ENCODE measurements at regions not wholly inside any gene's neighbourhood (a gene's known extent, or its start where the extent isn't known, plus 50 kb on each side); places are given as distances from the start of the nearest gene placed in this dataset.

DNA sequence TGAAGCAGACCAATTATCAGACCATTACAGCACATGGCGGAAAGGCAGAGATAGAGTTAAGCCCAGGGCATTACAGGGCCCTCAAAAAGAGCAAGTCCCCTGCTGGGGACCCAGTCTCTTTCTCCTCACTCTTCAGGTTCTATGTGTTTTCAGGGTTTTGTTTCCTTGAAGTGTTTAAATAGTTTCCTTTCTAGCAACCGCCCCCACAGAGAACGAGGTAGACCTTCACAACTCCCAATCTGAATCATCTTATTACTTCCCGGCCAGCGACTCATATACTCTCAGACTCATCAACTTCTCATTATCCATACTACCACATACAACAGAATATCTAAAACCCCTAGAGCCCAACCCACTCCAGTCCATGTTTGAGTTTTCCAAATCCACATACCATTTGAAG is 526.6 kb upstream of the ARID1B start:
- no peak overlapping the region for H3K27ac Mint-ChIP-seq
- H3K4me3 Mint-ChIP-seq = no peak overlapping the region
- H3K36me3 Mint-ChIP-seq (ENCODE audit: low read depth) = no peaks in the 10 kb centered on the region
- TF ChIP-seq, protein P1, sequence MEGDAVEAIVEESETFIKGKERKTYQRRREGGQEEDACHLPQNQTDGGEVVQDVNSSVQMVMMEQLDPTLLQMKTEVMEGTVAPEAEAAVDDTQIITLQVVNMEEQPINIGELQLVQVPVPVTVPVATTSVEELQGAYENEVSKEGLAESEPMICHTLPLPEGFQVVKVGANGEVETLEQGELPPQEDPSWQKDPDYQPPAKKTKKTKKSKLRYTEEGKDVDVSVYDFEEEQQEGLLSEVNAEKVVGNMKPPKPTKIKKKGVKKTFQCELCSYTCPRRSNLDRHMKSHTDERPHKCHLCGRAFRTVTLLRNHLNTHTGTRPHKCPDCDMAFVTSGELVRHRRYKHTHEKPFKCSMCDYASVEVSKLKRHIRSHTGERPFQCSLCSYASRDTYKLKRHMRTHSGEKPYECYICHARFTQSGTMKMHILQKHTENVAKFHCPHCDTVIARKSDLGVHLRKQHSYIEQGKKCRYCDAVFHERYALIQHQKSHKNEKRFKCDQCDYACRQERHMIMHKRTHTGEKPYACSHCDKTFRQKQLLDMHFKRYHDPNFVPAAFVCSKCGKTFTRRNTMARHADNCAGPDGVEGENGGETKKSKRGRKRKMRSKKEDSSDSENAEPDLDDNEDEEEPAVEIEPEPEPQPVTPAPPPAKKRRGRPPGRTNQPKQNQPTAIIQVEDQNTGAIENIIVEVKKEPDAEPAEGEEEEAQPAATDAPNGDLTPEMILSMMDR (IDR thresholded peaks at IDR 0.05; ENCODE audit: unreplicated experiment in 3 of 3) = no peak
- H3K4me1 Mint-ChIP-seq = peaks cover 5% of the 10 kb centered on the region
- H3K27me3 Mint-ChIP-seq (ENCODE audit: low read depth) = peaks cover 3% of the 10 kb centered on the region
- peaks cover 3% of the 10 kb centered on the region for H3K9me3 Mint-ChIP-seq

DNA sequence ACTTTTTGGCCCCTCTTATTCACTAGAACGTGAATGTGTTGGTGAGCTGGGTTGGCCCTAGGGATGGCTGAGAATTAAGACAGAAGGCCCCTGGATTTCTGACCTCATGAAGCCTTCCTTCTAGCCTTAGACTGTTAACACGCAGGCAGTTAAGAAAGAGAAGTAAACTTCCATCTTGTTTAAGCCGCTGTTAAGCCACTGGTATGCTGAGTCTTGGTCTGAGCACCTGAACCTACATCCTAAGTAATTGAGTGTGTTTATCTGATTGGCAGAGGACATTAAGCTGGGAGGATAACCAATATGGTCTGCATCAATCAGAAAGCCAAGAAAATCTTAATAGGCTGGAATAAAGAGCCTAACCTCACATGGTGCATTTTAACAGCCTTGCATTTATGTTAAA is 535.0 kb upstream of the ARID1B start:
- TF ChIP-seq, protein P1 (IDR thresholded peaks at IDR 0.05; ENCODE audit: unreplicated experiment in 3 of 3) = no peak
- H3K27me3 Mint-ChIP-seq (ENCODE audit: low read depth) = no peaks in the 10 kb centered on the region
- H3K4me3 Mint-ChIP-seq = no peak overlapping the region
- H3K27ac Mint-ChIP-seq = no peak overlapping the region
- H3K36me3 Mint-ChIP-seq (ENCODE audit: low read depth) = no peaks in the 10 kb centered on the region
- no peaks in the 10 kb centered on the region for H3K9me3 Mint-ChIP-seq
- H3K4me1 Mint-ChIP-seq = no peaks in the 10 kb centered on the region

DNA sequence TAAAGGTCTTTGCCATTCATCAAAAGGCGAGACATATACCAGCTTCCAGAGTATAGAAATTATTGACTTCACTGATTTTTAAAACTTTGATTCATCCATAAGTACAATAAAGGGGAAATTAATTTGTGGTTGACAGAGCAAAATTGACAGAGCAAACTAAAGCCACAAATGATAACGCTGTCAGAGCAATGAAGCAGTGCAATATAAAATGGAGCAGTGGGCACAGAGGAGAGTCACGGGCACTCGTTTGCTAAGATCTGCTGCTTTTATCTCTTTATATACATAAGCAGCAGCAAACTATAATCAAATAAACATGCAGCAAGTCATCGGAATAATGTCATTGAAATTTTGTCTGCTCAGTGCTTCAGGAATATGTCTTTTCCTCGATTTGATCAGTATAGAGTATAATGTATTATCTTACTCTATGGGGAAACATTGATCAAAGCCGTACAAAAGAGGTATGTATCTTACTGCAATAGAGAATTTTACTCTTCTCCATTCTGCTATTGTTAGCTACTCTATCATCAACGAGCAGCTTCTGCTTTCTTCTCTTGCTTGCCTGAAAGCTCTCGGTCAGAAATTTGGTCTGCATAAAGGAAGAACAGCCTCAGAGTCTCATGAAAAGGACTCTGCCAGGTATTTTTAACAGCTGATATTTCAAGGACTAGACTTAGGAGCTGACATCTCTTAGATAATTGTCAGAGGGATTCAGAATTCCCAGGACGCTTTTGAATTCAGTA is 546.0 kb upstream of the ARID1B start:
- TF ChIP-seq, protein P1 (IDR thresholded peaks at IDR 0.05; ENCODE audit: unreplicated experiment in 3 of 3) = no peak
- Mint-ChIP-seq H3K27me3 (ENCODE audit: low read depth) (peaks cover 4% of the 10 kb centered on the region), H3K27ac (no peak overlapping the region), H3K4me3 (no peak overlapping the region), H3K9me3 (peaks cover 3% of the 10 kb centered on the region), H3K36me3 (ENCODE audit: low read depth) (no peaks in the 10 kb centered on the region), H3K4me1 (no peaks in the 10 kb centered on the region)

DNA sequence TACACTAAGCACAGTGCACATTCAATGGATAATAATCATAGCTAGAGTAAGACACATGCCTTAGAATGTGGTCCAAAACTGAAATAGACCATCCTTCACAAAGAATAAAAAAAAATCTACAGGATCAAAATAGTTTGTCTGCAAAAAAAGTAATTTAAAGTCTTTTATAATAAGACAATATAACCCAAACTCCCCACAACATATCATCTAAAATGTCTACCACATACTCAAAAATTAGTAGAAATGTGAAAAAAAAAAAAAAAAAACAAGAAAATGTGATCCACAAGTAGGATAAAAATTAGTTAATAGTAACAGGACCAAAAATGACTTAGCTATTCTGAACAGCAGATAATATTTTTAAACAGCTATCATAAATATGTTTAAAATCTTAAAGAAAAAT is 557.2 kb upstream of the ARID1B start:
- H3K36me3 Mint-ChIP-seq (ENCODE audit: low read depth) = no peaks in the 10 kb centered on the region
- H3K4me1 Mint-ChIP-seq = no peaks in the 10 kb centered on the region
- peaks cover 4% of the 10 kb centered on the region for H3K9me3 Mint-ChIP-seq
- no peaks in the 10 kb centered on the region for H3K27me3 Mint-ChIP-seq (ENCODE audit: low read depth)
- H3K4me3 Mint-ChIP-seq = no peak overlapping the region
- TF ChIP-seq, protein P1 (IDR thresholded peaks at IDR 0.05; ENCODE audit: unreplicated experiment in 3 of 3) = no peak
- H3K27ac Mint-ChIP-seq = no peak overlapping the region

DNA sequence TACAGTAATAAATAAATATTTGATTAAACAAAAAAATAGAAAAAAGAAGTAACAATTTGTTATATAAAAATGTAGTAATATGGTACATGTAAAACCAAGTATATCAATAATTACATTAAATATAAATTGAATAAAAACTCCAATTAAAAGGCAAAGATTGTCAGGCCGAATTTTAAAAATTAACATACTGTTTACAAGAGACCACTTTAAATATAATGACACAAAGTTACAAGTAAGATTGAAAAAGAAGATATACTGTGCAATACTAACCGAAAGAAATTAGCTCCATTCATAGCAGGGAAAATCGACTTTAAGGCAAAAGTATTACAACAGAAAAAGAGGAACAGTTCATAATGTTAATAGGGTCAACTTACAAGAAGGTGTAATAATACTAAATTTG is 571.5 kb upstream of the ARID1B start:
- H3K36me3 Mint-ChIP-seq (ENCODE audit: low read depth) = no peaks in the 10 kb centered on the region
- no peak overlapping the region for H3K27ac Mint-ChIP-seq
- no peak overlapping the region for H3K4me3 Mint-ChIP-seq
- H3K27me3 Mint-ChIP-seq (ENCODE audit: low read depth) = no peaks in the 10 kb centered on the region
- peaks cover 18% of the 10 kb centered on the region for H3K9me3 Mint-ChIP-seq
- H3K4me1 Mint-ChIP-seq = no peaks in the 10 kb centered on the region
- TF ChIP-seq, protein P1 (IDR thresholded peaks at IDR 0.05; ENCODE audit: unreplicated experiment in 3 of 3) = no peak

DNA sequence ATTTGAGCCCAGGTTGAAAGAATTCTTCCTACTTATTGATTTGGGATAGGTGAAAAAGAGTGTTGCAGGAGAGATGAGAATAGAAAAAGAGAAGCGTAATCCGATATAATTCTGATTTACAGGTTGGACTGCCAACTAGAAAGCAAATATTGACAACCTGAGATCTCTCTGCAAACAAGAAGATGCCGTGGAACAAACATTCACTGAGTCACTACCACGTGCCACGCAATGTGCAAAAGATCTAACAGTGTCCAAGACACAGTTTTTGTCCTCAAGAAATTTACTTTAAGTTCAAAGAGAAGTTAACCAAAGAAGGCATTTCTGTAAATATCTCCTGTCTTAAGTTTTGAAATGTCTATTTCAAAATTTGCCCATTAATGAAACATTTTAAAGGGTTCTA is 578.0 kb upstream of the ARID1B start:
- Mint-ChIP-seq H3K27me3 (ENCODE audit: low read depth) (peaks cover 4% of the 10 kb centered on the region), H3K36me3 (ENCODE audit: low read depth) (no peaks in the 10 kb centered on the region), H3K9me3 (peaks cover 4% of the 10 kb centered on the region), H3K4me1 (no peaks in the 10 kb centered on the region), H3K27ac (no peak overlapping the region), H3K4me3 (no peak overlapping the region)
- TF ChIP-seq, protein P1 (IDR thresholded peaks at IDR 0.05; ENCODE audit: unreplicated experiment in 3 of 3) = no peak
